Hepatocyte (in vitro differentiated cells): ENCODE measurements at regions not wholly inside any gene's neighbourhood (a gene's known extent, or its start where the extent isn't known, plus 50 kb on each side); places are given as distances from the start of the nearest gene placed in this dataset.

Source experiments
- CTCF ChIP-seq: fragments of 200-600 bp; sonication (generic); IDR thresholded peaks from 2 replicates; pipeline ENCODE4 v1.5.1; 2016; ENCODE audit warnings: antibody characterized with exemption, mild to moderate bottlenecking; ENCODE audit not compliant: poor library complexity
- EZH2 ChIP-seq: fragments of 200-600 bp; sonication (generic); IDR thresholded peaks from 2 replicates; pipeline ENCODE4 v1.6.1; 2016; ENCODE audit warnings: antibody characterized with exemption, mild to moderate bottlenecking, borderline replicate concordance

- TF ChIP-seq CTCF = no peak
- no peak for TF ChIP-seq EZH2
These were observed 172.4 kb upstream of the SASH1 start for GRCh38 chr6:148170286-148170685.
